IgD-negative memory B cell (primary cell): ENCODE measurements at regions not wholly inside any gene's neighbourhood (a gene's known extent, or its start where the extent isn't known, plus 50 kb on each side); places are given as distances from the start of the nearest gene placed in this dataset.

ENCODE experiments used
- H3K27ac Mint-ChIP-seq, 3 donors: one replicate each; pipeline ENCODE4 v1.8.0; 2020 to 2022; ENCODE audit warnings: mild to moderate bottlenecking in 3 of 3, mixed read lengths in 3 of 3, moderate library complexity in 1 of 3
- H3K27me3 Mint-ChIP-seq: one replicate; pipeline ENCODE4 v1.8.0; 2021; ENCODE audit warnings: mixed read lengths
- H3K36me3 Mint-ChIP-seq: one replicate; pipeline ENCODE4 v1.8.0; 2020; ENCODE audit warnings: mild to moderate bottlenecking, mixed read lengths
- H3K4me1 Mint-ChIP-seq, 3 donors: one replicate each; pipeline ENCODE4 v1.8.0; 2020 to 2022; ENCODE audit warnings: mixed read lengths in 3 of 3, mild to moderate bottlenecking in 1 of 3
- H3K4me3 Mint-ChIP-seq, 4 donors: one replicate each; pipeline ENCODE4 v1.8.0; 2020 to 2022; ENCODE audit warnings: mild to moderate bottlenecking in 4 of 4, mixed read lengths in 4 of 4, moderate library complexity in 3 of 4
- H3K9me3 Mint-ChIP-seq, 3 donors: one replicate each; pipeline ENCODE4 v1.8.0; 2020 to 2021; ENCODE audit warnings: mixed read lengths in 3 of 3, mild to moderate bottlenecking in 1 of 3

- H3K27me3 Mint-ChIP-seq = peaks cover 7% of the 10 kb centered on the region
- H3K4me1 Mint-ChIP-seq = no peaks in the 10 kb centered on the region
- peak overlapping the region in 1 of 3 donors; percentile 31 for H3K27ac Mint-ChIP-seq
- no peak overlapping the region for H3K4me3 Mint-ChIP-seq
- H3K9me3 Mint-ChIP-seq = peaks cover 2 to 7% (median 3%) of the 10 kb centered on the region in 3 donors
- H3K36me3 Mint-ChIP-seq = no peaks in the 10 kb centered on the region
Measured at GRCh38 chr4:38574559-38575333, 89.3 kb upstream of the KLF3 start.

- Mint-ChIP-seq H3K4me3 (no peak overlapping the region), H3K36me3 (no peaks in the 10 kb centered on the region), H3K9me3 (peaks cover 3 to 7% (median 5%) of the 10 kb centered on the region in 3 donors), H3K27me3 (peaks cover 5% of the 10 kb centered on the region), H3K27ac (no peak overlapping the region), H3K4me1 (no peaks in the 10 kb centered on the region)
Measured at GRCh38 chr4:38576767-38577166, 87.2 kb upstream of the KLF3 start.

GRCh38 chr4:38577462-38577861 is 86.5 kb upstream of the KLF3 start:
- H3K4me1 Mint-ChIP-seq = peaks cover 0 to 2% (median 0%) of the 10 kb centered on the region in 3 donors
- H3K4me3 Mint-ChIP-seq = no peak overlapping the region
- H3K36me3 Mint-ChIP-seq = no peaks in the 10 kb centered on the region
- H3K9me3 Mint-ChIP-seq = peaks cover 3 to 7% (median 5%) of the 10 kb centered on the region in 3 donors
- H3K27me3 Mint-ChIP-seq = peaks cover 7% of the 10 kb centered on the region
- H3K27ac Mint-ChIP-seq = no peak overlapping the region

- H3K27ac Mint-ChIP-seq = no peak overlapping the region
- H3K9me3 Mint-ChIP-seq = peaks cover 3 to 7% (median 5%) of the 10 kb centered on the region in 3 donors
- peaks cover 8% of the 10 kb centered on the region for H3K27me3 Mint-ChIP-seq
- no peak overlapping the region for H3K4me3 Mint-ChIP-seq
- H3K4me1 Mint-ChIP-seq = peaks cover 2 to 5% (median 3%) of the 10 kb centered on the region in 3 donors
- no peaks in the 10 kb centered on the region for H3K36me3 Mint-ChIP-seq
Measured at GRCh38 chr4:38581426-38582106, 82.4 kb upstream of the KLF3 start.

- peaks cover 2 to 5% (median 3%) of the 10 kb centered on the region in 3 donors for H3K4me1 Mint-ChIP-seq
Measured at GRCh38 chr4:38582445-38582844, 81.6 kb upstream of the KLF3 start.

GRCh38 chr4:38582889-38583470 is 81.0 kb upstream of the KLF3 start:
- H3K9me3 Mint-ChIP-seq = peaks cover 3 to 7% (median 5%) of the 10 kb centered on the region in 3 donors
- H3K4me1 Mint-ChIP-seq = peaks cover 3 to 5% (median 3%) of the 10 kb centered on the region in 3 donors
- peaks cover 8% of the 10 kb centered on the region for H3K27me3 Mint-ChIP-seq
- peaks cover 2% of the 10 kb centered on the region for H3K36me3 Mint-ChIP-seq
- H3K27ac Mint-ChIP-seq = no peak overlapping the region
- no peak overlapping the region for H3K4me3 Mint-ChIP-seq

More at GRCh38 chr4:38582445-38582844, 81.6 kb upstream of the KLF3 start:
- Mint-ChIP-seq H3K36me3 (peaks cover 2% of the 10 kb centered on the region), H3K9me3 (peaks cover 3 to 7% (median 5%) of the 10 kb centered on the region in 3 donors), H3K4me3 (no peak overlapping the region), H3K27me3 (peaks cover 8% of the 10 kb centered on the region), H3K27ac (no peak overlapping the region)

GRCh38 chr4:38585871-38586270 is 78.1 kb upstream of the KLF3 start:
- H3K4me1 Mint-ChIP-seq = peaks cover 3 to 5% (median 3%) of the 10 kb centered on the region in 3 donors
- no peak overlapping the region for H3K4me3 Mint-ChIP-seq
- peaks cover 4% of the 10 kb centered on the region for H3K36me3 Mint-ChIP-seq
- H3K27me3 Mint-ChIP-seq = peaks cover 8% of the 10 kb centered on the region
- peaks cover 0 to under 1% (median 0%) of the 10 kb centered on the region in 3 donors for H3K9me3 Mint-ChIP-seq
- H3K27ac Mint-ChIP-seq = no peak overlapping the region

- Mint-ChIP-seq H3K27me3 (peaks cover 11% of the 10 kb centered on the region), H3K4me3 (no peak overlapping the region), H3K9me3 (peaks cover 2 to 4% (median 4%) of the 10 kb centered on the region in 3 donors), H3K4me1 (peaks cover 3 to 5% (median 3%) of the 10 kb centered on the region in 3 donors), H3K36me3 (peaks cover 4% of the 10 kb centered on the region), H3K27ac (no peak overlapping the region)
Measured at GRCh38 chr4:38587106-38587505, 76.9 kb upstream of the KLF3 start.

GRCh38 chr4:38590046-38590445 is 74.0 kb upstream of the KLF3 start:
- H3K4me1 Mint-ChIP-seq = peaks cover 0 to 5% (median 1%) of the 10 kb centered on the region in 3 donors
- no peak overlapping the region for H3K4me3 Mint-ChIP-seq
- H3K36me3 Mint-ChIP-seq = peaks cover 4% of the 10 kb centered on the region

GRCh38 chr4:38591617-38592337 is 72.2 kb upstream of the KLF3 start:
- H3K27me3 Mint-ChIP-seq = peaks cover 6% of the 10 kb centered on the region
- peaks cover 0 to 1% (median 0%) of the 10 kb centered on the region in 3 donors for H3K4me1 Mint-ChIP-seq
- peaks cover 4% of the 10 kb centered on the region for H3K36me3 Mint-ChIP-seq
- H3K9me3 Mint-ChIP-seq = peaks cover 2 to 4% (median 4%) of the 10 kb centered on the region in 3 donors
- no peak overlapping the region for H3K4me3 Mint-ChIP-seq
- no peak overlapping the region for H3K27ac Mint-ChIP-seq

More at GRCh38 chr4:38590046-38590445, 74.0 kb upstream of the KLF3 start:
- H3K27me3 Mint-ChIP-seq = peaks cover 9% of the 10 kb centered on the region
- no peak overlapping the region for H3K27ac Mint-ChIP-seq
- peaks cover 2 to 4% (median 4%) of the 10 kb centered on the region in 3 donors for H3K9me3 Mint-ChIP-seq

GRCh38 chr4:38598489-38598888 is 65.5 kb upstream of the KLF3 start:
- no peaks in the 10 kb centered on the region for H3K27me3 Mint-ChIP-seq
- H3K9me3 Mint-ChIP-seq = peaks cover 0 to 2% (median 0%) of the 10 kb centered on the region in 3 donors
- H3K4me3 Mint-ChIP-seq = no peak overlapping the region
- H3K27ac Mint-ChIP-seq = no peak overlapping the region
- peaks cover 2% of the 10 kb centered on the region for H3K36me3 Mint-ChIP-seq
- H3K4me1 Mint-ChIP-seq = peaks cover 0 to 2% (median 0%) of the 10 kb centered on the region in 3 donors

GRCh38 chr4:38600575-38600974 is 63.4 kb upstream of the KLF3 start:
- no peak overlapping the region for H3K27ac Mint-ChIP-seq
- no peak overlapping the region for H3K4me3 Mint-ChIP-seq
- H3K36me3 Mint-ChIP-seq = peaks cover 2% of the 10 kb centered on the region
- H3K9me3 Mint-ChIP-seq = peaks cover 0 to 2% (median 0%) of the 10 kb centered on the region in 3 donors
- peaks cover 0 to 2% (median 0%) of the 10 kb centered on the region in 3 donors for H3K4me1 Mint-ChIP-seq
- peaks cover 1% of the 10 kb centered on the region for H3K27me3 Mint-ChIP-seq

- H3K4me3 Mint-ChIP-seq = no peak overlapping the region
- peaks cover 2% of the 10 kb centered on the region for H3K36me3 Mint-ChIP-seq
- H3K27ac Mint-ChIP-seq = no peak overlapping the region
Measured at GRCh38 chr4:38601244-38601915, 62.6 kb upstream of the KLF3 start.

GRCh38 chr4:38601916-38602291 is 62.1 kb upstream of the KLF3 start:
- peaks cover 0 to 2% (median 0%) of the 10 kb centered on the region in 3 donors for H3K9me3 Mint-ChIP-seq
- H3K4me1 Mint-ChIP-seq = peaks cover 0 to 2% (median 0%) of the 10 kb centered on the region in 3 donors
- H3K4me3 Mint-ChIP-seq = no peak overlapping the region
- no peak overlapping the region for H3K27ac Mint-ChIP-seq
- H3K36me3 Mint-ChIP-seq = peaks cover 2% of the 10 kb centered on the region
- H3K27me3 Mint-ChIP-seq = peaks cover 1% of the 10 kb centered on the region

More at GRCh38 chr4:38601244-38601915, 62.6 kb upstream of the KLF3 start:
- peaks cover 0 to 2% (median 0%) of the 10 kb centered on the region in 3 donors for H3K9me3 Mint-ChIP-seq
- H3K27me3 Mint-ChIP-seq = peaks cover 1% of the 10 kb centered on the region
- peaks cover 0 to 2% (median 0%) of the 10 kb centered on the region in 3 donors for H3K4me1 Mint-ChIP-seq
